AG04450 (cell line): ENCODE measurements at regions not wholly inside any gene's neighbourhood (a gene's known extent, or its start where the extent isn't known, plus 50 kb on each side); places are given as distances from the start of the nearest gene placed in this dataset.

ENCODE experiments used
- CTCF ChIA-PET: fragments of 300-600, 350-600 bp; formaldehyde crosslinking; extraction: SDS; loops from one replicate; lab custom pipeline; 2022; ENCODE audit warnings: antibody characterized with exemption, inconsistent platforms; lab: Charles Lee
- POLR2A ChIA-PET: fragments of 350-600 bp; formaldehyde crosslinking; extraction: SDS; loops from one replicate; lab custom pipeline; 2021; ENCODE audit warnings: antibody characterized with exemption, inconsistent platforms; lab: Yijun Ruan, JAX
- DNase-seq: peaks from one replicate; pipeline ENCODE4 v3.0.0-alpha.2; 2011; ENCODE audit warnings: low read depth, low spot score
- H3K27ac ChIP-seq: one replicate; pipeline ENCODE4 v1.5.1; 2012; ENCODE audit warnings: low read depth, low read length, control low read depth
- H3K27me3 ChIP-seq: one replicate; pipeline ENCODE4 v1.6.0; 2012; ENCODE audit warnings: low read length; ENCODE audit not compliant: control insufficient read depth, insufficient read depth
- H3K4me3 ChIP-seq: 2 replicates; pipeline ENCODE4 v1.5.1; 2011; ENCODE audit warnings: mild to moderate bottlenecking, low read depth, low read length, control low read depth
- H3K9me3 ChIP-seq: 2 replicates; pipeline ENCODE4 v1.5.1; 2012; ENCODE audit warnings: low read length; ENCODE audit not compliant: control insufficient read depth, insufficient read depth
- CTCF ChIP-seq: IDR thresholded peaks from 2 replicates; pipeline ENCODE4 v1.5.1; 2011; ENCODE audit warnings: low read depth, low read length, control low read depth, inconsistent platforms

GRCh38 chr7:35995334-35995733 is 157.7 kb upstream of the EEPD1 start:
- H3K27ac ChIP-seq: no peak overlapping the region
- H3K27me3 ChIP-seq: no peaks in the 10 kb centered on the region
- ChIA-PET CTCF (interaction anchor here (1.2 kb wide), 1 partner anchor 10 kb away, joined by 3 read pairs; no protein-coding TSS in a partner anchor), POLR2A (no interaction called here)
- no peak for TF ChIP-seq CTCF
- no peak for DNase-seq
- no peaks in the 10 kb centered on the region for H3K9me3 ChIP-seq
- H3K4me3 ChIP-seq: no peak overlapping the region

- ChIA-PET POLR2A (no interaction called here), CTCF (interaction anchor here (0.7 kb wide), 1 partner anchor 49 kb away, joined by 6 read pairs; no protein-coding TSS in a partner anchor)
- no peak for TF ChIP-seq CTCF
- no peak overlapping the region for H3K27ac ChIP-seq
- H3K9me3 ChIP-seq: no peaks in the 10 kb centered on the region
- no peak for DNase-seq
- H3K4me3 ChIP-seq: no peak overlapping the region
- no peaks in the 10 kb centered on the region for H3K27me3 ChIP-seq
These were observed 154.6 kb upstream of the EEPD1 start for GRCh38 chr7:35998481-35998880.

- H3K9me3 ChIP-seq: no peaks in the 10 kb centered on the region
- ChIA-PET CTCF (no interaction called here), POLR2A (no interaction called here)
- no peaks in the 10 kb centered on the region for H3K27me3 ChIP-seq
- no peak overlapping the region for H3K4me3 ChIP-seq
- H3K27ac ChIP-seq: no peak overlapping the region
- no peak for TF ChIP-seq CTCF
- no peak for DNase-seq
These were observed 151.5 kb upstream of the EEPD1 start for GRCh38 chr7:36001546-36001945.

GRCh38 chr7:36002900-36003299 is 150.2 kb upstream of the EEPD1 start:
- H3K4me3 ChIP-seq: no peak overlapping the region
- POLR2A ChIA-PET: no interaction called here
- H3K9me3 ChIP-seq: no peaks in the 10 kb centered on the region
- TF ChIP-seq CTCF: no peak
- H3K27ac ChIP-seq: no peak overlapping the region
- CTCF ChIA-PET: no interaction called here
- no peaks in the 10 kb centered on the region for H3K27me3 ChIP-seq
- DNase-seq: no peak

- Histone ChIP-seq H3K4me3 (no peak overlapping the region), H3K9me3 (no peaks in the 10 kb centered on the region), H3K27ac (no peak overlapping the region), H3K27me3 (no peaks in the 10 kb centered on the region)
- CTCF ChIA-PET: interaction anchor here (0.8 kb wide), 1 partner anchor 22 kb away, joined by 3 read pairs; no protein-coding TSS in a partner anchor
- no peak for DNase-seq
- POLR2A ChIA-PET: no interaction called here
- no peak for TF ChIP-seq CTCF
These were observed 149.7 kb upstream of the EEPD1 start for GRCh38 chr7:36003343-36003742.
